ENCODE measurements at regions not wholly inside any gene's neighbourhood (a gene's known extent, or its start where the extent isn't known, plus 50 kb on each side); places are given as distances from the start of the nearest gene placed in this dataset.

DNA sequence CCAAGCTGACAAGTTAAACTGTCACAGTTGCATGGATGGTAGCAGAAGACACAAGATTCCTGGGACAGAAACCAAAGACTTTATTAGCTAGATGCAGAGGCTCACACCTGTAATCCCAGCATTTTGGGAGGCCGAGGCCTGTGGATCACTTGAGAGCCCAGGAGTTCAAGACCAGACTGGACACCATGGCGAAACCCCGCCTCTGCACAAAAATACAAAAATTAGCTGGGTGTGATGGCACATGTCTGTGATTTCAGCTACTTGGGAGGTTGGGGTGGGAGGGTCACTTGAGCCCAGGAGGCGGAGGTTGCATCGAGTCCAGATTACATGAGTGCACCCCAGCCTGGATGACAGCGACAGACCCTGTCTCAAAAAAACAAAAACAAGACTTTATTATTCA lies 346.6 kb downstream of the IRS2 start:
- ATAC-seq (ENCODE audit: low FRiP score) = no peak

DNA sequence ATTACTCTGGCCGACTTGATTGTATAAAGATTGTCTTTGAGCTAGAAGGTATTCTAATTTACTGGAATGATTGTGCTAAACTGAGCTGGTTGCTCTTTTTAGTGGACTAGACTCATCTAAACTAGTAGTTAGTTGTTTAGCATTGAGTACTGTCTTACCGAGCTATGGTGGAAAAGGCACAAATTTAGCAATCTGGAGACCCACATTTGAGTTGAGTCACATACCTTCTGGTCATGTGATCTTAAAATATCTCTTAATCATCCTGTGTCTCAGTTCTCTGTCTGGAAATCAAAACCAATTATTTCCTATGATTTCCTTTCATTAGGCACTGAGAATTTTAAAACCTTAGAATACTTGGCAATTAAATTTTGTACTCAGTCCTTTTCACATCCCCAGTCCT lies 349.5 kb downstream of the IRS2 start:
- DNase-seq (ENCODE audit: low spot score) (no peak), ATAC-seq (ENCODE audit: low FRiP score) (no peak)
- TF ChIP-seq, protein P1, sequence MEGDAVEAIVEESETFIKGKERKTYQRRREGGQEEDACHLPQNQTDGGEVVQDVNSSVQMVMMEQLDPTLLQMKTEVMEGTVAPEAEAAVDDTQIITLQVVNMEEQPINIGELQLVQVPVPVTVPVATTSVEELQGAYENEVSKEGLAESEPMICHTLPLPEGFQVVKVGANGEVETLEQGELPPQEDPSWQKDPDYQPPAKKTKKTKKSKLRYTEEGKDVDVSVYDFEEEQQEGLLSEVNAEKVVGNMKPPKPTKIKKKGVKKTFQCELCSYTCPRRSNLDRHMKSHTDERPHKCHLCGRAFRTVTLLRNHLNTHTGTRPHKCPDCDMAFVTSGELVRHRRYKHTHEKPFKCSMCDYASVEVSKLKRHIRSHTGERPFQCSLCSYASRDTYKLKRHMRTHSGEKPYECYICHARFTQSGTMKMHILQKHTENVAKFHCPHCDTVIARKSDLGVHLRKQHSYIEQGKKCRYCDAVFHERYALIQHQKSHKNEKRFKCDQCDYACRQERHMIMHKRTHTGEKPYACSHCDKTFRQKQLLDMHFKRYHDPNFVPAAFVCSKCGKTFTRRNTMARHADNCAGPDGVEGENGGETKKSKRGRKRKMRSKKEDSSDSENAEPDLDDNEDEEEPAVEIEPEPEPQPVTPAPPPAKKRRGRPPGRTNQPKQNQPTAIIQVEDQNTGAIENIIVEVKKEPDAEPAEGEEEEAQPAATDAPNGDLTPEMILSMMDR (IDR thresholded peaks at IDR 0.05) = no peak

More for the DNA sequence above, 346.6 kb downstream of the IRS2 start:
- TF ChIP-seq, protein P1 (IDR thresholded peaks at IDR 0.05) = no peak
- DNase-seq (ENCODE audit: low spot score) = no peak

DNA sequence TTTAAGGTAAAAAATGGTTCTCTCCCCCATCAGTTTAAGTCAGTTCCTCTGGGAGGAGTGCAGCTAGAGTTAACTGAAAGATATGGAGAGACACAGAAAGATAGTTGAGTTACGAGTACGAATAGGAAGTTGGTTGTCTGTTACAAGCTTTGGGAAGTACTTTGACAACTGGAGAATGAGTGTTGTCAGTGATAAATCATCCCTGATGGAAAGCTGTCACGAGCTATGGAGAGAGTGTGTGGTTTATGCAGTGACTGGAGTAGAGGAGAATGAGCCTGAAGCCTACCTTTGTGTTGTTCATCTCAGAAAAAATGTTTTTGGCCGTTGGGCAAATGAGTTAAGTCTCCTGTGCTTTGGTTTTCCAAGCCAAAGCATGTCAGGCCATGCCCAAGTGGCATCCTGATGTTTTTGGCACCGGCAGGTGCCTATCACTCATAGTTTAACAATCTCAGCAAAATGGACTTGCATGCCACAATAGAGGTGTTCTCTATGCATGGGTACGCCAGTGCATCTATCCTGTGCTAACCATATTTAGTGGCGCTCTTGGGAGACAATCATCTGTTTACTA lies 350.2 kb downstream of the IRS2 start:
- TF ChIP-seq, protein P1 (IDR thresholded peaks at IDR 0.05) = no peak
- DNase-seq (ENCODE audit: low spot score) (no peak), ATAC-seq (ENCODE audit: low FRiP score) (no peak)

DNA sequence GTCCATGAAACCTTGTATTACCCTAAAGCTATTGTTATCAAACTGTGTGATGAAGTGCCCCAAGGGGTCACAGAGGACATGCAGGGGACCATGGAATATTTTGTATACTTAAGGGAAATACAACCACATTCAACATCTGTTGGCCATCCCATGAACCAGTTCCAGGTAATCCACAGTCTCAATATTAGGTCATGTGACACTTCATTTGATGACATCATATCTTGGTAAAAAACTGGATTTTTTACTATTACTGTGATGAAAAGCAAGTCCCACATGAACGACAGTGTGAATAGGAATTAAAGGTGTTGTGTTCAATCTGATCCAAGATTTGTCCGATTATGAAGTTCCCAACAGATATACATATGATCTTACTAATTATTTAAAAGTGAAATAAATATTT lies 355.2 kb downstream of the IRS2 start:
- TF ChIP-seq, protein P1 (IDR thresholded peaks at IDR 0.05) = no peak
- ATAC-seq (ENCODE audit: low FRiP score) = no peak
- no peak for DNase-seq (ENCODE audit: low spot score)

DNA sequence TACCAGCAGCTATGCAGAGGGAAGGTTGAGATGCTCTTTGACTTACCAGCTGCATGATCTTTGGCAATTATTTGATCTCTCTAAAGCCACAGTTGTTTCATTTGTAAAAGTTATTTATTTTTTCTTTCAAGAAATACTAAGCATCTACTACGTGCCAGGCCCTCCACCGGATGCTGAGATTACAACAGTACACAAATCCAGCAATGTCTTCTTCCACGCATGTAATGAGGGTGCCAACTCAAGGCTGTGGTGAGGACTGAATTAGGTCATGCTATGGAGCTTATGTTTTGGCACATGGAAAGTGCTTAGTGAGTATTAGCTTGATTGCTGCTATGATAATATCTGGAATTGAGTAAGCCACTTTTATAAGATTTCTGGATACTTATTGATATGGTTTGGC lies 358.2 kb downstream of the IRS2 start:
- ATAC-seq (ENCODE audit: low FRiP score) (no peak), DNase-seq (ENCODE audit: low spot score) (no peak)
- TF ChIP-seq, protein P1 (IDR thresholded peaks at IDR 0.05) = no peak

DNA sequence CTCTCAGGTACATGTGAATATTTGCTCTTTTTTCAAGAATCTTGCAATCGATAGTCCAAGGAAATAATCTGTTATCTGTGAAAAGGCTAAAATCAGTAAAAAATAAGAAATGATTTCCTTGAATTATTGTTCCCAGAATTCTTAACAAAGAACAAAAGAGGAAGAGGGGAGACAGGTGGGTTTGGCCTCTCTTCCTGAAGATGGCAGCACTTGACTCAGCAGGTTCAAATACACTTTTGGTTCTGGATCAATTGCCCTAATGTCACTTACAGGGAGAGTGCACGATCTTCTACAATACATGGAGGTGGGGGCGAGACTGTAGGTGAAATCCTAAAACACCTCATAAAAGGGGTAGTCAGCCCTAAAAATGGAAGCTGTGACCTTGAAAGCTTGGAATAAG lies 358.7 kb downstream of the IRS2 start:
- DNase-seq (ENCODE audit: low spot score) (no peak), ATAC-seq (ENCODE audit: low FRiP score) (no peak)
- TF ChIP-seq, protein P1 (IDR thresholded peaks at IDR 0.05) = no peak

DNA sequence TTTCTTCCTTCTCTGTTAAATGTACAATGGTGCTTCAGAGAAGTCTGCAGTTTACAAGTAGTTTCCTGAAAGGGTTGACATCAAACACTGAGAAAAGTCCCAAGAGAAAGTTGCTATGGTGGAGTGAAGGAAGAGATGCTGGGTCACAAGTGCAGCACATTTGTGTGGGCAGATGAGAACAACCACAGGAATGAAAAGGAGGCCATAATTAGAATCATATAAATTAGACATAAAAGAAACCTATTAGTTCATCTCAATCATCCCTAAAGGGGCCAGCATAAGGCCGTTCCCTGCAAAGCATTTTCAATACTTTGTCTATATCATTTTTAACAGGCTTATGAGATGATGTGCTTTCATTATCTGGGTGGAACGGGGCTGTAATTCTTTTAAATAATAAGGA lies 359.2 kb downstream of the IRS2 start:
- no peak for ATAC-seq (ENCODE audit: low FRiP score)

More for the DNA sequence above, 359.2 kb downstream of the IRS2 start:
- no peak for DNase-seq (ENCODE audit: low spot score)
- TF ChIP-seq, protein P1 (IDR thresholded peaks at IDR 0.05) = no peak
